Endothelial cell of umbilical vein (primary cell): ENCODE measurements at regions not wholly inside any gene's neighbourhood (a gene's known extent, or its start where the extent isn't known, plus 50 kb on each side); places are given as distances from the start of the nearest gene placed in this dataset.

ENCODE experiments used
- BruUV-seq: library from RNA; stranded (reverse); fragments of 400-500 nt; replicated peaks from 2 replicates; lab custom pipeline; 2021; lab: Mats Ljungman, UMichigan
- CTCF ChIA-PET: fragments of 300-600, 350-600 bp; sonication (Branson Sonifier 250); formaldehyde crosslinking; loops from one replicate; lab custom pipeline; 2021; ENCODE audit warnings: antibody characterized with exemption, inconsistent platforms; lab: Charles Lee
- POLR2A ChIA-PET: fragments of 300-600, 350-600 bp; sonication (Branson Sonifier 250); formaldehyde crosslinking; loops from one replicate; lab custom pipeline; 2021; ENCODE audit warnings: antibody characterized with exemption, inconsistent platforms; lab: Charles Lee
- DNase-seq: peaks from one replicate; pipeline ENCODE4 v3.0.0-alpha.2; 2011; ENCODE audit warnings: low read depth, low spot score
- FAIRE-seq: peaks from 2 replicates; lab custom pipeline; 2011; peaks lifted over from hg19 to GRCh38; lab: Jason Lieb, UNC
- H2AFZ ChIP-seq: 2 replicates; pipeline ENCODE4 v1.6.0; 2012; ENCODE audit warnings: low read depth, low read length, control low read depth, inconsistent platforms
- H3K27ac ChIP-seq: 2 replicates; pipeline ENCODE4 v1.5.1; 2011; ENCODE audit warnings: low read depth, mild to moderate bottlenecking, control low read depth, low read length, moderate library complexity; ENCODE audit not compliant: insufficient read depth
- H3K27me3 ChIP-seq, 2 experiments: 2 replicates each; pipeline versions ENCODE4 v1.6.0 to v1.6.1; 2011; ENCODE audit warnings: low read length in 2 of 2, mixed read lengths in 1 of 2; ENCODE audit not compliant: control insufficient read depth in 2 of 2, insufficient read depth in 2 of 2
- H3K36me3 ChIP-seq, 2 experiments: 2 replicates in 1 of 2; 3 replicates in 1 of 2; pipeline ENCODE4 v1.5.1; 2011; ENCODE audit warnings: low read length in 2 of 2, mild to moderate bottlenecking in 1 of 2, moderate library complexity in 1 of 2; ENCODE audit not compliant: control insufficient read depth in 2 of 2, insufficient read depth in 2 of 2; ENCODE audit errors: extremely low read depth in 1 of 2
- H3K4me1 ChIP-seq: 3 replicates; pipeline ENCODE4 v1.5.1; 2011; ENCODE audit warnings: mild to moderate bottlenecking, low read length; ENCODE audit not compliant: control insufficient read depth, insufficient read depth; ENCODE audit errors: extremely low read depth
- H3K4me2 ChIP-seq: 2 replicates; pipeline ENCODE4 v1.6.1; 2011; ENCODE audit warnings: low read length, control low read depth, mixed read lengths; ENCODE audit not compliant: insufficient read depth
- H3K4me3 ChIP-seq, 3 experiments: fragments of 200-600 bp in 1 of 3; sonication (generic), shearing (Covaris generic) in 1 of 3; replicated peaks in 1 of 3; 2 replicates each; pipeline ENCODE4 v1.5.1; 2011 to 2016; ENCODE audit warnings: control low read depth in 3 of 3, low read length in 3 of 3, mild to moderate bottlenecking in 2 of 3, inconsistent platforms in 1 of 3, low read depth in 1 of 3, moderate library complexity in 1 of 3; ENCODE audit not compliant: insufficient read depth in 1 of 3
- H3K79me2 ChIP-seq: 2 replicates; pipeline ENCODE4 v1.6.0; 2012; ENCODE audit warnings: low read length, inconsistent platforms; ENCODE audit not compliant: control insufficient read depth, insufficient read depth
- H3K9ac ChIP-seq: replicated peaks from 2 replicates; pipeline ENCODE3; 2011; ENCODE audit warnings: low read length, control low read depth; ENCODE audit not compliant: insufficient read depth; ENCODE audit errors: extremely low read depth
- H3K9me1 ChIP-seq: replicated peaks from 3 replicates; pipeline ENCODE4 v1.6.0; 2011; ENCODE audit warnings: mild to moderate bottlenecking, low read length; ENCODE audit not compliant: control insufficient read depth, insufficient read depth; ENCODE audit errors: extremely low read depth
- H3K9me3 ChIP-seq: replicated peaks from 2 replicates; pipeline ENCODE4 v1.5.1; 2012; ENCODE audit warnings: low read length, inconsistent platforms; ENCODE audit not compliant: control insufficient read depth, insufficient read depth
- H4K20me1 ChIP-seq: replicated peaks from 2 replicates; pipeline ENCODE3; 2011; ENCODE audit warnings: mild to moderate bottlenecking, low read length; ENCODE audit not compliant: control insufficient read depth, insufficient read depth; ENCODE audit errors: extremely low read depth
- EZH2 ChIP-seq: IDR thresholded peaks from 2 replicates; pipeline ENCODE4 v1.6.1; 2012; ENCODE audit warnings: borderline replicate concordance, low read depth, mild to moderate bottlenecking, moderate library complexity, low read length, inconsistent platforms; ENCODE audit not compliant: severe bottlenecking
- FOS ChIP-seq: IDR thresholded peaks from 2 replicates; pipeline ENCODE4 v1.6.1; 2011; ENCODE audit warnings: mild to moderate bottlenecking, low read length, moderate library complexity, borderline replicate concordance; ENCODE audit not compliant: insufficient read depth
- GATA2 ChIP-seq: IDR thresholded peaks from 2 replicates; pipeline ENCODE4 v1.7.0; 2011; ENCODE audit warnings: low read depth, mild to moderate bottlenecking, moderate library complexity, mixed read lengths, low read length; ENCODE audit not compliant: insufficient read length, insufficient read depth
- JUN ChIP-seq: IDR thresholded peaks from 2 replicates; pipeline ENCODE4 v1.6.1; 2011; ENCODE audit warnings: borderline replicate concordance, low read depth; ENCODE audit not compliant: insufficient read length, insufficient read depth
- MYC ChIP-seq: IDR thresholded peaks from one replicate; pipeline ENCODE4 v1.6.1; 2011; ENCODE audit warnings: mild to moderate bottlenecking, low read depth, low read length
- POLR2A ChIP-seq: IDR thresholded peaks from 2 replicates; pipeline ENCODE4 v1.6.1; 2012; ENCODE audit warnings: low read depth, mild to moderate bottlenecking, control low read depth, low read length
- POLR2AphosphoS5 ChIP-seq: IDR thresholded peaks from 2 replicates; pipeline ENCODE4 v1.6.1; 2012; ENCODE audit warnings: low read depth, mild to moderate bottlenecking, control low read depth, low read length, moderate library complexity; ENCODE audit not compliant: insufficient read depth
- dilution Hi-C: fragments of 300-500 bp; cut with MboI; formaldehyde crosslinking; loops from one replicate; pipeline ENCODE4 v1.15.0; 2019; ENCODE audit warnings: low sequenced_read_pairs; ENCODE audit not compliant: extremely low pct_ligation_motif_present
- intact Hi-C: fragments of 100-400 bp; cut with micrococcal nuclease; formaldehyde crosslinking; loops from one replicate; pipeline ENCODE4 v1.10.0; 2022
- TF ChIP-seq, protein P1 (sequence below), 2 donors: IDR thresholded peaks; 1 replicate in 1 of 2; 2 replicates in 1 of 2; pipeline ENCODE4 v1.5.1; 2011; ENCODE audit warnings: low read length in 2 of 2, mild to moderate bottlenecking in 2 of 2, moderate library complexity in 2 of 2, control low read depth in 1 of 2, inconsistent platforms in 1 of 2, low read depth in 1 of 2; ENCODE audit not compliant: insufficient read depth in 1 of 2; ENCODE audit errors: extremely low read depth in 1 of 2

DNA sequence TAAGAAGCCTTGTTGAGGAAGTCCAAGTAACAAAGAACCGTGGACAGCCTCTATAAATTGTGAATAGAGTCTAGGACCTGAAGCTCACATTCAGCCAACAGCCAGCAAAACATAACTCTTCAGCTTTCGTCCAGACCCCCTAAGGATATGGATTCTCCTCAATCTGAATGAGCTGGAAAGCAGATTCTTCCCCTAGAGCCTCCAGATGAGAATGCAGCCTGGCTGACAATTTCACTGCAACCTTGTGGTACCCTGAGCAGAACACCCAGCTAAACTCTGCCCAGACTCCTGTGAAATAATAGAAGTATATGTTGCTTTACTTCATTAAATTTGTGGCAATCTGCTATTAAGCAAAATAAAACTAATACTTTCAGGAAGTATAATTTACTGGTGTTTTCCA, 483.5 kb upstream of the SLC8A1 start:
- Histone ChIP-seq H3K4me3 (no peak overlapping the region), H4K20me1 (no peaks in the 10 kb centered on the region), H3K4me1 (no peaks in the 10 kb centered on the region), H3K79me2 (no peaks in the 10 kb centered on the region), H3K27me3 (no peaks in the 10 kb centered on the region), H3K9ac (no peak overlapping the region), H2AFZ (no peak overlapping the region), H3K4me2 (no peak overlapping the region), H3K9me3 (no peaks in the 10 kb centered on the region), H3K9me1 (no peaks in the 10 kb centered on the region), H3K27ac (no peak overlapping the region), H3K36me3 (no peaks in the 10 kb centered on the region)
- intact Hi-C loops: no loop called here
- dilution Hi-C loops: no loop called here
- POLR2A ChIA-PET: no interaction called here
- FAIRE-seq: no peak
- no peak for DNase-seq
- CTCF ChIA-PET: interaction anchor here (1.2 to 1.5 kb wide), 2 partner anchors 465 to 479 kb away, joined by 3 read pairs; no protein-coding TSS in a partner anchor
- TF ChIP-seq POLR2AphosphoS5: no peak
- no peak for TF ChIP-seq GATA2
- TF ChIP-seq FOS: no peak
- no peak for TF ChIP-seq EZH2
- TF ChIP-seq JUN: no peak
- TF ChIP-seq, protein P1, sequence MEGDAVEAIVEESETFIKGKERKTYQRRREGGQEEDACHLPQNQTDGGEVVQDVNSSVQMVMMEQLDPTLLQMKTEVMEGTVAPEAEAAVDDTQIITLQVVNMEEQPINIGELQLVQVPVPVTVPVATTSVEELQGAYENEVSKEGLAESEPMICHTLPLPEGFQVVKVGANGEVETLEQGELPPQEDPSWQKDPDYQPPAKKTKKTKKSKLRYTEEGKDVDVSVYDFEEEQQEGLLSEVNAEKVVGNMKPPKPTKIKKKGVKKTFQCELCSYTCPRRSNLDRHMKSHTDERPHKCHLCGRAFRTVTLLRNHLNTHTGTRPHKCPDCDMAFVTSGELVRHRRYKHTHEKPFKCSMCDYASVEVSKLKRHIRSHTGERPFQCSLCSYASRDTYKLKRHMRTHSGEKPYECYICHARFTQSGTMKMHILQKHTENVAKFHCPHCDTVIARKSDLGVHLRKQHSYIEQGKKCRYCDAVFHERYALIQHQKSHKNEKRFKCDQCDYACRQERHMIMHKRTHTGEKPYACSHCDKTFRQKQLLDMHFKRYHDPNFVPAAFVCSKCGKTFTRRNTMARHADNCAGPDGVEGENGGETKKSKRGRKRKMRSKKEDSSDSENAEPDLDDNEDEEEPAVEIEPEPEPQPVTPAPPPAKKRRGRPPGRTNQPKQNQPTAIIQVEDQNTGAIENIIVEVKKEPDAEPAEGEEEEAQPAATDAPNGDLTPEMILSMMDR (IDR thresholded peaks at IDR 0.05; ENCODE audit: extremely low read depth in 1 of 2, insufficient read depth in 1 of 2, low read depth in 1 of 2, low read length in 2 of 2): no peak
- no peak for TF ChIP-seq POLR2A
- TF ChIP-seq MYC: no peak
- BruUV-seq: no TSS peak
